Keratinocyte (primary cell): ENCODE measurements at regions not wholly inside any gene's neighbourhood (a gene's known extent, or its start where the extent isn't known, plus 50 kb on each side); places are given as distances from the start of the nearest gene placed in this dataset.

Experiments used
- DNase-seq: peaks from one replicate; pipeline ENCODE4 v3.0.0-alpha.2; 2011; ENCODE audit warnings: low read depth, missing footprints, low spot score
- FAIRE-seq: peaks from 2 replicates; lab custom pipeline; 2011; peaks lifted over from hg19 to GRCh38; lab: Jason Lieb, UNC
- H2AFZ ChIP-seq: 2 replicates; pipeline ENCODE4 v1.6.0; 2012; ENCODE audit warnings: low read length, control low read depth, inconsistent platforms; ENCODE audit not compliant: control insufficient read depth
- H3K27ac ChIP-seq: 2 replicates; pipeline ENCODE4 v1.5.1; 2011; ENCODE audit warnings: low read length; ENCODE audit not compliant: control insufficient read depth, insufficient read depth
- H3K27me3 ChIP-seq: 3 replicates; pipeline ENCODE4 v1.6.0; 2011; ENCODE audit warnings: low read length; ENCODE audit not compliant: control insufficient read depth, insufficient read depth; ENCODE audit errors: extremely low read depth
- H3K36me3 ChIP-seq, 2 experiments: 2 replicates in 1 of 2; 3 replicates in 1 of 2; pipeline ENCODE4 v1.5.1; 2011; ENCODE audit warnings: low read length in 2 of 2, mild to moderate bottlenecking in 1 of 2; ENCODE audit not compliant: control insufficient read depth in 2 of 2, insufficient read depth in 2 of 2; ENCODE audit errors: extremely low read depth in 1 of 2
- H3K4me1 ChIP-seq: 3 replicates; pipeline ENCODE4 v1.5.1; 2011; ENCODE audit warnings: low read length; ENCODE audit not compliant: control insufficient read depth, insufficient read depth; ENCODE audit errors: extremely low read depth
- H3K4me2 ChIP-seq: 3 replicates; pipeline ENCODE4 v1.6.0; 2011; ENCODE audit warnings: low read depth, low read length; ENCODE audit not compliant: control insufficient read depth, insufficient read depth; ENCODE audit errors: extremely low read depth
- H3K4me3 ChIP-seq, 3 experiments: fragments of 200-600 bp in 1 of 3; sonication (generic) in 1 of 3; 2 replicates in 2 of 3; 3 replicates in 1 of 3; pipeline ENCODE4 v1.5.1; 2011 to 2016; ENCODE audit warnings: low read length in 3 of 3, mild to moderate bottlenecking in 3 of 3, control low read depth in 2 of 3, inconsistent platforms in 1 of 3, low read depth in 1 of 3, mixed read lengths in 1 of 3, mixed run types in 1 of 3, moderate library complexity in 1 of 3; ENCODE audit not compliant: control insufficient read depth in 2 of 3, insufficient read depth in 2 of 3; ENCODE audit errors: extremely low read depth in 1 of 3
- H3K79me2 ChIP-seq: 2 replicates; pipeline ENCODE4 v1.6.0; 2012; ENCODE audit warnings: low read length; ENCODE audit not compliant: control insufficient read depth, insufficient read depth
- H3K9ac ChIP-seq: 3 replicates; pipeline ENCODE4 v1.6.0; 2011; ENCODE audit warnings: low read length; ENCODE audit not compliant: control insufficient read depth, insufficient read depth; ENCODE audit errors: extremely low read depth
- H3K9me1 ChIP-seq: 3 replicates; pipeline ENCODE4 v1.6.0; 2011; ENCODE audit warnings: low read length; ENCODE audit not compliant: control insufficient read depth, insufficient read depth; ENCODE audit errors: extremely low read depth
- H3K9me3 ChIP-seq: 2 replicates; pipeline ENCODE4 v1.5.1; 2012; ENCODE audit warnings: low read depth, low read length; ENCODE audit not compliant: control insufficient read depth
- H4K20me1 ChIP-seq: 3 replicates; pipeline ENCODE4 v1.6.0; 2011; ENCODE audit warnings: low read length; ENCODE audit not compliant: control insufficient read depth, insufficient read depth; ENCODE audit errors: extremely low read depth
- CTCF ChIP-seq, 3 experiments: IDR thresholded peaks in 1 of 3; conservative IDR thresholded peaks in 1 of 3; optimal IDR thresholded peaks in 1 of 3; 2 replicates in 2 of 3; 3 replicates in 1 of 3; pipeline versions ENCODE3 to v1.5.1; 2011; ENCODE audit warnings: low read length in 3 of 3, mild to moderate bottlenecking in 3 of 3, moderate library complexity in 2 of 3, control low read depth in 1 of 3, inconsistent platforms in 1 of 3; ENCODE audit not compliant: insufficient read depth in 2 of 3; ENCODE audit errors: extremely low read depth in 1 of 3
- EZH2 ChIP-seq: IDR thresholded peaks from one replicate; pipeline ENCODE4 v1.6.1; 2012; ENCODE audit warnings: inconsistent platforms, mild to moderate bottlenecking, low read length, moderate library complexity
- dilution Hi-C: fragments of 300-500 bp; cut with MboI; formaldehyde crosslinking; loops from one replicate; pipeline ENCODE4 v1.7.0; 2020; ENCODE audit warnings: low sequenced_read_pairs; ENCODE audit not compliant: extremely low pct_ligation_motif_present

- Histone ChIP-seq H3K27ac (no peak overlapping the region), H3K9me1 (no peaks in the 10 kb centered on the region), H3K4me2 (no peak overlapping the region), H3K4me3 (no peak overlapping the region), H3K27me3 (no peaks in the 10 kb centered on the region), H4K20me1 (no peaks in the 10 kb centered on the region), H3K4me1 (no peaks in the 10 kb centered on the region), H3K9me3 (no peaks in the 10 kb centered on the region), H3K79me2 (no peaks in the 10 kb centered on the region), H2AFZ (no peak overlapping the region), H3K9ac (no peak overlapping the region), H3K36me3 (no peaks in the 10 kb centered on the region)
- TF ChIP-seq CTCF (optimal IDR thresholded peaks at IDR 0.05 in 1 of 3, IDR thresholded peaks at IDR 0.05 in 1 of 3, conservative IDR thresholded peaks at IDR 0.05 in 1 of 3; ENCODE audit: extremely low read depth in 1 of 3, insufficient read depth in 2 of 3, low read length in 3 of 3): no peak
- TF ChIP-seq EZH2: no peak
- dilution Hi-C loops: no loop called here
- DNase-seq: no peak
- FAIRE-seq: no peak
Measured at GRCh38 chr1:184237588-184237987, 149.2 kb upstream of the C1orf21 start.

- Histone ChIP-seq H3K4me1 (no peaks in the 10 kb centered on the region), H2AFZ (no peak overlapping the region), H3K4me2 (no peak overlapping the region), H3K27ac (no peak overlapping the region), H4K20me1 (no peaks in the 10 kb centered on the region), H3K9me3 (no peaks in the 10 kb centered on the region), H3K9me1 (no peaks in the 10 kb centered on the region), H3K36me3 (no peaks in the 10 kb centered on the region), H3K27me3 (no peaks in the 10 kb centered on the region), H3K4me3 (no peak overlapping the region), H3K79me2 (no peaks in the 10 kb centered on the region), H3K9ac (no peak overlapping the region)
- FAIRE-seq (no peak), DNase-seq (no peak)
- TF ChIP-seq EZH2: no peak
- TF ChIP-seq CTCF (optimal IDR thresholded peaks at IDR 0.05 in 1 of 3, IDR thresholded peaks at IDR 0.05 in 1 of 3, conservative IDR thresholded peaks at IDR 0.05 in 1 of 3; ENCODE audit: extremely low read depth in 1 of 3, insufficient read depth in 2 of 3, low read length in 3 of 3): no peak
- dilution Hi-C loops: no loop called here
Measured at GRCh38 chr1:184241446-184241845, 145.4 kb upstream of the C1orf21 start.
